Tibial artery (tissue), 4 donors: ENCODE measurements at regions not wholly inside any gene's neighbourhood (a gene's known extent, or its start where the extent isn't known, plus 50 kb on each side); places are given as distances from the start of the nearest gene placed in this dataset.

Source experiments
- DNase-seq, 2 donors: peaks; one replicate each; pipeline ENCODE4 v3.0.0-alpha.2; 2019
- H3K27ac ChIP-seq, 2 donors: fragments of 200-600 bp; sonication (generic) in 1 of 2; 1 replicate in 1 of 2; 2 replicates in 1 of 2; pipeline ENCODE4 v1.5.1; 2018 to 2019; ENCODE audit warnings: mild to moderate bottlenecking in 1 of 2
- H3K27me3 ChIP-seq, 2 donors: fragments of 200-600 bp; sonication (generic) in 1 of 2; one replicate each; pipeline versions ENCODE4 v1.5.1 to v1.6.0; 2016 to 2019
- H3K36me3 ChIP-seq, 3 donors: fragments of 200-600 bp; sonication (generic) in 2 of 3; one replicate each; pipeline ENCODE4 v1.5.1; 2016 to 2019; ENCODE audit warnings: mild to moderate bottlenecking in 2 of 3
- H3K4me1 ChIP-seq, 4 donors: fragments of 200-600 bp; sonication (generic) in 2 of 4; 1 replicate in 3 of 4; 2 replicates in 1 of 4; pipeline ENCODE4 v1.5.1; 2016 to 2019
- H3K4me3 ChIP-seq, 2 donors: fragments of 200-600 bp; sonication (generic) in 1 of 2; 1 replicate in 1 of 2; 2 replicates in 1 of 2; pipeline ENCODE4 v1.5.1; 2018 to 2019; ENCODE audit warnings: mild to moderate bottlenecking in 2 of 2
- H3K9me3 ChIP-seq, 3 donors: fragments of 200-600 bp; sonication (generic) in 1 of 3; one replicate each; pipeline ENCODE4 v1.5.1; 2016 to 2019
- CTCF ChIP-seq, 2 experiments: fragments of 200-600 bp in 1 of 2; fragments of 450-650 bp in 1 of 2; IDR thresholded peaks; one replicate each; pipeline ENCODE4 v1.5.1; 2017 to 2019; ENCODE audit warnings: antibody characterized with exemption in 2 of 2, mild to moderate bottlenecking in 1 of 2, moderate library complexity in 1 of 2
- intact Hi-C: fragments of 100-400 bp; cut with DNase I; formaldehyde crosslinking; loops from one replicate; pipeline ENCODE4 v1.15.0; 2023; ENCODE audit warnings: low total_unique reads

GRCh38 chr2:239580199-239580527 lies 179.3 kb upstream of the HDAC4 start:
- Histone ChIP-seq H3K36me3 (no peaks in the 10 kb centered on the region), H3K4me1 (no peaks in the 10 kb centered on the region), H3K4me3 (no peak overlapping the region), H3K27ac (no peak overlapping the region), H3K9me3 (no peaks in the 10 kb centered on the region), H3K27me3 (peaks cover 0 to 24% of the 10 kb centered on the region in 2 donors)
- no peak for TF ChIP-seq CTCF (IDR thresholded peaks at IDR 0.05)
- DNase-seq, result no peak
- intact Hi-C loops, result no loop called here

GRCh38 chr2:239579524-239580198 lies 178.8 kb upstream of the HDAC4 start:
- peaks cover 0 to 24% of the 10 kb centered on the region in 2 donors for H3K27me3 ChIP-seq
- H3K36me3 ChIP-seq, result no peaks in the 10 kb centered on the region
- H3K27ac ChIP-seq, result no peak overlapping the region
- intact Hi-C loops, result no loop called here
- H3K4me3 ChIP-seq, result no peak overlapping the region
- DNase-seq, result peak in 1 of 2 donors; percentile 34
- no peaks in the 10 kb centered on the region for H3K9me3 ChIP-seq
- H3K4me1 ChIP-seq, result no peaks in the 10 kb centered on the region
- no peak for TF ChIP-seq CTCF (IDR thresholded peaks at IDR 0.05)

- TF ChIP-seq CTCF (IDR thresholded peaks at IDR 0.05), result no peak
- no peak for DNase-seq
- Histone ChIP-seq H3K9me3 (no peaks in the 10 kb centered on the region), H3K4me1 (no peaks in the 10 kb centered on the region), H3K27ac (no peak overlapping the region), H3K27me3 (peaks cover 0 to 26% of the 10 kb centered on the region in 2 donors), H3K4me3 (no peak overlapping the region), H3K36me3 (no peaks in the 10 kb centered on the region)
- intact Hi-C loops, result no loop called here
Observed at GRCh38 chr2:239579081-239579480, 178.3 kb upstream of the HDAC4 start.

- H3K27ac ChIP-seq, result no peak overlapping the region
- no peak for TF ChIP-seq CTCF (IDR thresholded peaks at IDR 0.05)
- H3K9me3 ChIP-seq, result no peaks in the 10 kb centered on the region
- intact Hi-C loops, result no loop called here
- H3K4me1 ChIP-seq, result no peaks in the 10 kb centered on the region
- peaks cover 0 to 26% of the 10 kb centered on the region in 2 donors for H3K27me3 ChIP-seq
- no peaks in the 10 kb centered on the region for H3K36me3 ChIP-seq
- no peak overlapping the region for H3K4me3 ChIP-seq
- DNase-seq, result no peak
Observed at GRCh38 chr2:239578381-239578780, 177.6 kb upstream of the HDAC4 start.

- Histone ChIP-seq H3K4me1 (no peaks in the 10 kb centered on the region), H3K4me3 (no peak overlapping the region), H3K9me3 (no peaks in the 10 kb centered on the region), H3K36me3 (no peaks in the 10 kb centered on the region), H3K27me3 (peaks cover 0 to 26% of the 10 kb centered on the region in 2 donors), H3K27ac (no peak overlapping the region)
- DNase-seq, result no peak
- no peak for TF ChIP-seq CTCF (IDR thresholded peaks at IDR 0.05)
- intact Hi-C loops, result no loop called here
Observed at GRCh38 chr2:239577935-239578334, 177.1 kb upstream of the HDAC4 start.
